GM12878 (cell line): ENCODE measurements at regions not wholly inside any gene's neighbourhood (a gene's known extent, or its start where the extent isn't known, plus 50 kb on each side); places are given as distances from the start of the nearest gene placed in this dataset.

ENCODE experiments used
- ATAC-seq: fragments of 200-7000 bp; cut with Tn5 transposase; 3 replicates; pipeline ENCODE4 v1.9.1; 2020; ENCODE audit warnings: mild to moderate bottlenecking, moderate library complexity
- BruUV-seq: library from RNA; stranded (reverse); fragments of 400-500 nt; replicated peaks from 2 replicates; lab custom pipeline; 2021; lab: Mats Ljungman, UMichigan
- CTCF ChIA-PET: fragments of 300-600 bp; sonication (Branson Sonifier 250); formaldehyde crosslinking; extraction: SDS; loops from one replicate; lab custom pipeline; 2021; ENCODE audit warnings: inconsistent platforms; lab: Yijun Ruan, JAX
- POLR2A ChIA-PET: fragments of 350-600 bp; formaldehyde crosslinking; extraction: SDS; loops from one replicate; lab custom pipeline; 2021; ENCODE audit warnings: inconsistent platforms; lab: Charles Lee
- RAD21 ChIA-PET: fragments of 300-600 bp; sonication (Branson Sonifier 250); formaldehyde crosslinking; loops from one replicate; lab custom pipeline; 2023; ENCODE audit warnings: antibody characterized with exemption; ENCODE audit not compliant: unreplicated experiment; lab: Charles Lee
- SMC1A ChIA-PET: fragments of 300-600 bp; sonication (Branson Sonifier 250); formaldehyde crosslinking; loops from one replicate; lab custom pipeline; 2023; ENCODE audit not compliant: unreplicated experiment, uncharacterized antibody; lab: Charles Lee
- DNase-seq: peaks from one replicate; pipeline ENCODE4 v3.0.0-alpha.2; 2011; ENCODE audit warnings: low read depth, low spot score
- FAIRE-seq: peaks from 3 replicates; lab custom pipeline; 2011; peaks lifted over from hg19 to GRCh38; lab: Jason Lieb, UNC
- H2AFZ ChIP-seq: 2 replicates; pipeline ENCODE4 v1.6.0; 2011; ENCODE audit warnings: low read depth, low read length, control low read depth; ENCODE audit not compliant: control insufficient read depth
- H3K27ac ChIP-seq: 2 replicates; pipeline ENCODE4 v1.5.1; 2011; ENCODE audit warnings: control low read depth; ENCODE audit not compliant: control insufficient read depth, insufficient read depth
- H3K27me3 ChIP-seq, 2 experiments: replicated peaks in 1 of 2; 2 replicates each; pipeline versions ENCODE4 v1.6.0 to v1.6.1; 2011; ENCODE audit warnings: low read length in 1 of 2; ENCODE audit not compliant: control insufficient read depth in 2 of 2, insufficient read depth in 2 of 2
- H3K36me3 ChIP-seq, 2 experiments: 2 replicates each; pipeline ENCODE4 v1.5.1; 2011; ENCODE audit warnings: low read length in 1 of 2; ENCODE audit not compliant: control insufficient read depth in 2 of 2, insufficient read depth in 2 of 2
- H3K4me1 ChIP-seq: 2 replicates; pipeline ENCODE4 v1.6.1; 2011; ENCODE audit warnings: mild to moderate bottlenecking, low read length, moderate library complexity, mixed read lengths; ENCODE audit not compliant: control insufficient read depth, insufficient read depth
- H3K4me2 ChIP-seq: 2 replicates; pipeline ENCODE4 v1.6.0; 2011; ENCODE audit warnings: control low read depth; ENCODE audit not compliant: control insufficient read depth, insufficient read depth
- H3K4me3 ChIP-seq: fragments of 200-600 bp; sonication (generic); 2 replicates; pipeline ENCODE4 v1.5.1; 2016
- H3K79me2 ChIP-seq: 2 replicates; pipeline ENCODE4 v1.6.0; 2011; ENCODE audit warnings: low read length; ENCODE audit not compliant: control insufficient read depth, insufficient read depth
- H3K9ac ChIP-seq: 2 replicates; pipeline ENCODE4 v1.8.0; 2011; ENCODE audit warnings: low read length, control low read depth, mixed read lengths; ENCODE audit not compliant: control insufficient read depth, insufficient read depth
- H3K9me3 ChIP-seq: replicated peaks from 3 replicates; pipeline ENCODE4 v1.5.1; 2011; ENCODE audit warnings: mild to moderate bottlenecking, low read length; ENCODE audit not compliant: control insufficient read depth, insufficient read depth
- H4K20me1 ChIP-seq: 2 replicates; pipeline ENCODE4 v1.6.0; 2011; ENCODE audit not compliant: control insufficient read depth, insufficient read depth
- CBX5 ChIP-seq: sonication (generic); IDR thresholded peaks from 2 replicates; pipeline ENCODE4 v1.6.1; 2016; ENCODE audit warnings: low read depth, moderate library complexity, mild to moderate bottlenecking, inconsistent platforms
- CREM ChIP-seq: IDR thresholded peaks from 2 replicates; pipeline ENCODE4 v1.6.1; 2014; ENCODE audit warnings: antibody characterized with exemption, low read depth
- FOXK2 ChIP-seq: fragments of 450-650 bp; IDR thresholded peaks from 2 replicates; pipeline ENCODE4 v1.6.1; 2017; ENCODE audit warnings: mild to moderate bottlenecking, moderate library complexity
- GABPA ChIP-seq: IDR thresholded peaks from 2 replicates; pipeline ENCODE4 v1.6.1; 2014; ENCODE audit warnings: antibody characterized with exemption, low read depth, mild to moderate bottlenecking, inconsistent platforms
- GATAD2B ChIP-seq: fragments of 450-650 bp; conservative IDR thresholded peaks from 2 replicates; pipeline ENCODE4 v1.6.1; 2017; ENCODE audit warnings: low read depth, mild to moderate bottlenecking, moderate library complexity
- JUND ChIP-seq: IDR thresholded peaks from 2 replicates; pipeline ENCODE4 v1.6.1; 2012; ENCODE audit warnings: low read depth, mild to moderate bottlenecking, low read length, improper control_type of control experiment, moderate library complexity
- KLF5 ChIP-seq: fragments of 450-650 bp; IDR thresholded peaks from 2 replicates; pipeline ENCODE4 v1.6.1; 2014; ENCODE audit warnings: mild to moderate bottlenecking; ENCODE audit not compliant: partially characterized antibody
- MEF2A ChIP-seq: IDR thresholded peaks from 2 replicates; pipeline ENCODE4 v1.6.1; 2011; ENCODE audit warnings: low read depth, mild to moderate bottlenecking, low read length, moderate library complexity; ENCODE audit not compliant: insufficient read depth
- NFXL1 ChIP-seq: fragments of 450-650 bp; IDR thresholded peaks from 2 replicates; pipeline ENCODE4 v1.6.1; 2017; ENCODE audit warnings: antibody characterized with exemption, mild to moderate bottlenecking, borderline replicate concordance
- NFYB ChIP-seq: IDR thresholded peaks from 2 replicates; pipeline ENCODE4 v1.6.1; 2011; ENCODE audit warnings: low read depth, mild to moderate bottlenecking, low read length, improper control_type of control experiment, moderate library complexity; ENCODE audit not compliant: insufficient read depth
- NRF1 ChIP-seq: conservative IDR thresholded peaks from 2 replicates; pipeline ENCODE4 v1.6.1; 2011; ENCODE audit warnings: mild to moderate bottlenecking, low read depth, low read length, improper control_type of control experiment
- PAX8 ChIP-seq: fragments of 450-650 bp; IDR thresholded peaks from 2 replicates; pipeline ENCODE4 v1.6.1; 2017; ENCODE audit warnings: mild to moderate bottlenecking, moderate library complexity
- POLR2A ChIP-seq: IDR thresholded peaks from 2 replicates; pipeline ENCODE4 v1.6.1; 2011; ENCODE audit warnings: low read depth, mild to moderate bottlenecking, low read length
- RBBP5 ChIP-seq: fragments of 200-600 bp; sonication (generic); conservative IDR thresholded peaks from 2 replicates; pipeline ENCODE4 v1.6.1; 2016
- RELA ChIP-seq: fragments of 450-650 bp; IDR thresholded peaks from 2 replicates; pipeline ENCODE4 v1.8.0; 2014; ENCODE audit warnings: borderline replicate concordance; ENCODE audit not compliant: partially characterized antibody
- SIX5 ChIP-seq: IDR thresholded peaks from 2 replicates; pipeline ENCODE4 v1.6.1; 2011; ENCODE audit warnings: mild to moderate bottlenecking, low read depth, low read length, moderate library complexity; ENCODE audit not compliant: severe bottlenecking
- TARDBP ChIP-seq: IDR thresholded peaks from 2 replicates; pipeline ENCODE4 v1.6.1; 2016; ENCODE audit warnings: borderline replicate concordance
- WRNIP1 ChIP-seq: IDR thresholded peaks from 2 replicates; pipeline ENCODE4 v1.6.1; 2011; ENCODE audit warnings: low read depth, low read length, improper control_type of control experiment, borderline replicate concordance
- ZBTB40 ChIP-seq: fragments of 450-650 bp; IDR thresholded peaks from 2 replicates; pipeline ENCODE4 v1.6.1; 2016; ENCODE audit warnings: mild to moderate bottlenecking, moderate library complexity, borderline replicate concordance
- WGBS: methylation state at CpG from one replicate; pipeline ENCODE4 v1.1.6; 2016; ENCODE audit warnings: low lambda C conversion rate; ENCODE audit not compliant: insufficient replicate concordance, insufficient coverage; ENCODE audit errors: missing lambda C conversion rate; 5-methylcytosine and 5-hydroxymethylcytosine counted together
- in situ Hi-C: fragments of 300-500 bp; cut with MboI; formaldehyde crosslinking; loops from 9 replicates; pipeline ENCODE4 v1.14.3; 2018; ENCODE audit warnings: mixed read lengths
- intact Hi-C: fragments of 100-400 bp; cut with micrococcal nuclease; formaldehyde crosslinking; loops from one replicate; pipeline ENCODE4 v1.14.2; 2022; ENCODE audit not compliant: unreplicated experiment

DNA sequence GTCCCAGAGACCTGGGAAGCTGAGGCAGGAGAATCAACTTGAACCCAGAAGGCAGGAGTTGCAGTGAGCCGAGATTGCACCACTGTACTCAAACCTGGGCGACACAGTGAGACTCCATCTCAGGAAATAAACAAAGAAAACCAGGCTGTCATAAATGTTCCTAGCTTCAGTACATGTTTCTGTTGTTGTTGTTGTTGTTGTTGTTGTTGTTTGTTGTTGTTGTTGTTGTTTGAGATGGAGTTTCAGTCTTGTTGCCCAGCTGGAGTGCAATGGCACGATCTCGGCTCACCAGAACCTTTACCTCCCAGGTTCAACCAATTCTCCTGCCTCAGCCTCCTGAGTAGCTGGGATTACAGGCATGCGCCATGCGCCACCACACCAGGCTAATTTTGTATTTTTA, 452.5 kb downstream of the HS3ST3B1 start (continued):
- TF ChIP-seq ZBTB40 (no peak), SIX5 (no peak), NFYB (no peak)

GRCh38 chr17:14752011-14752410, 451.1 kb downstream of the HS3ST3B1 start:
- FAIRE-seq (no peak), ATAC-seq (no peak), DNase-seq (no peak)
- no peak overlapping the region for H3K9ac ChIP-seq
- no peak overlapping the region for H2AFZ ChIP-seq
- H4K20me1 ChIP-seq: no peaks in the 10 kb centered on the region
- CTCF ChIA-PET: no interaction called here
- H3K36me3 ChIP-seq: no peaks in the 10 kb centered on the region
- RAD21 ChIA-PET: no interaction called here
- no TSS peak for BruUV-seq
- no peaks in the 10 kb centered on the region for H3K79me2 ChIP-seq
- H3K4me2 ChIP-seq: no peak overlapping the region
- no peaks in the 10 kb centered on the region; the same call in 2 of the 3 replicates for H3K9me3 ChIP-seq
- WGBS: 0% methylated on average over 2 of the region's 2 CpGs
- no peak overlapping the region for H3K4me3 ChIP-seq
- POLR2A ChIA-PET: no interaction called here
- H3K27me3 ChIP-seq: no peaks in the 10 kb centered on the region
- no peak overlapping the region for H3K27ac ChIP-seq
- SMC1A ChIA-PET: no interaction called here
- in situ Hi-C loops: no loop called here
- intact Hi-C loops: no loop called here
- H3K4me1 ChIP-seq: no peaks in the 10 kb centered on the region
- TF ChIP-seq WRNIP1: no peak
- TF ChIP-seq NRF1: no peak
- TF ChIP-seq MEF2A: no peak
- no peak for TF ChIP-seq FOXK2
- TF ChIP-seq GABPA: no peak
- TF ChIP-seq PAX8: no peak
- TF ChIP-seq RBBP5: no peak
- no peak for TF ChIP-seq GATAD2B
- TF ChIP-seq TARDBP: no peak
- TF ChIP-seq CBX5: no peak
- TF ChIP-seq KLF5: no peak
- no peak for TF ChIP-seq POLR2A
- no peak for TF ChIP-seq JUND
- no peak for TF ChIP-seq NFXL1
- no peak for TF ChIP-seq CREM
- TF ChIP-seq SIX5: no peak
- TF ChIP-seq RELA: no peak
